ENCODE measurements at regions not wholly inside any gene's neighbourhood (a gene's known extent, or its start where the extent isn't known, plus 50 kb on each side); places are given as distances from the start of the nearest gene placed in this dataset.

DNA sequence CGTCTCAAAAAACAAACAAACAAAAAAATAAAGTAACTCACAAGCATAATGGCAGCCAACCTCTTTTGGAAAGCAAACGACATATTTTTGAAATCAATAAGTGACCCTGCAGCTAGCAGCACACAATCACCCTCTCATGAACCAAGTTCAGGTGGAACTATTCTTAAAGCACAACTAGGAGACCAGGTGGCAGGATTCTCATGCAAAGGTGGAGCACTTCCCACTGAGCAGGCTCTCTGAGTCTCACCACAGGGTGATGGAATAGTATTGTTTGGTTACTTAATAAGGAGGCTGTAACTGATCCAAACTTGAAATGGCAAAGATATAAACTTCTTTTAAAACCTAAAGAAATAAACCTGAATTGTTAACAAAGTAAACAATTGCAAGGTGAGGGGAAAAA lies 1293.1 kb downstream of the PCDH19 start (continued):
- TF ChIP-seq EZH2phosphoT487 (IDR thresholded peaks at IDR 0.05; ENCODE audit: unreplicated experiment) (no peak), ZNF114 (CRISPR knock-in tag; IDR thresholded peaks at IDR 0.05) (no peak)
- TF ChIP-seq, protein P1, sequence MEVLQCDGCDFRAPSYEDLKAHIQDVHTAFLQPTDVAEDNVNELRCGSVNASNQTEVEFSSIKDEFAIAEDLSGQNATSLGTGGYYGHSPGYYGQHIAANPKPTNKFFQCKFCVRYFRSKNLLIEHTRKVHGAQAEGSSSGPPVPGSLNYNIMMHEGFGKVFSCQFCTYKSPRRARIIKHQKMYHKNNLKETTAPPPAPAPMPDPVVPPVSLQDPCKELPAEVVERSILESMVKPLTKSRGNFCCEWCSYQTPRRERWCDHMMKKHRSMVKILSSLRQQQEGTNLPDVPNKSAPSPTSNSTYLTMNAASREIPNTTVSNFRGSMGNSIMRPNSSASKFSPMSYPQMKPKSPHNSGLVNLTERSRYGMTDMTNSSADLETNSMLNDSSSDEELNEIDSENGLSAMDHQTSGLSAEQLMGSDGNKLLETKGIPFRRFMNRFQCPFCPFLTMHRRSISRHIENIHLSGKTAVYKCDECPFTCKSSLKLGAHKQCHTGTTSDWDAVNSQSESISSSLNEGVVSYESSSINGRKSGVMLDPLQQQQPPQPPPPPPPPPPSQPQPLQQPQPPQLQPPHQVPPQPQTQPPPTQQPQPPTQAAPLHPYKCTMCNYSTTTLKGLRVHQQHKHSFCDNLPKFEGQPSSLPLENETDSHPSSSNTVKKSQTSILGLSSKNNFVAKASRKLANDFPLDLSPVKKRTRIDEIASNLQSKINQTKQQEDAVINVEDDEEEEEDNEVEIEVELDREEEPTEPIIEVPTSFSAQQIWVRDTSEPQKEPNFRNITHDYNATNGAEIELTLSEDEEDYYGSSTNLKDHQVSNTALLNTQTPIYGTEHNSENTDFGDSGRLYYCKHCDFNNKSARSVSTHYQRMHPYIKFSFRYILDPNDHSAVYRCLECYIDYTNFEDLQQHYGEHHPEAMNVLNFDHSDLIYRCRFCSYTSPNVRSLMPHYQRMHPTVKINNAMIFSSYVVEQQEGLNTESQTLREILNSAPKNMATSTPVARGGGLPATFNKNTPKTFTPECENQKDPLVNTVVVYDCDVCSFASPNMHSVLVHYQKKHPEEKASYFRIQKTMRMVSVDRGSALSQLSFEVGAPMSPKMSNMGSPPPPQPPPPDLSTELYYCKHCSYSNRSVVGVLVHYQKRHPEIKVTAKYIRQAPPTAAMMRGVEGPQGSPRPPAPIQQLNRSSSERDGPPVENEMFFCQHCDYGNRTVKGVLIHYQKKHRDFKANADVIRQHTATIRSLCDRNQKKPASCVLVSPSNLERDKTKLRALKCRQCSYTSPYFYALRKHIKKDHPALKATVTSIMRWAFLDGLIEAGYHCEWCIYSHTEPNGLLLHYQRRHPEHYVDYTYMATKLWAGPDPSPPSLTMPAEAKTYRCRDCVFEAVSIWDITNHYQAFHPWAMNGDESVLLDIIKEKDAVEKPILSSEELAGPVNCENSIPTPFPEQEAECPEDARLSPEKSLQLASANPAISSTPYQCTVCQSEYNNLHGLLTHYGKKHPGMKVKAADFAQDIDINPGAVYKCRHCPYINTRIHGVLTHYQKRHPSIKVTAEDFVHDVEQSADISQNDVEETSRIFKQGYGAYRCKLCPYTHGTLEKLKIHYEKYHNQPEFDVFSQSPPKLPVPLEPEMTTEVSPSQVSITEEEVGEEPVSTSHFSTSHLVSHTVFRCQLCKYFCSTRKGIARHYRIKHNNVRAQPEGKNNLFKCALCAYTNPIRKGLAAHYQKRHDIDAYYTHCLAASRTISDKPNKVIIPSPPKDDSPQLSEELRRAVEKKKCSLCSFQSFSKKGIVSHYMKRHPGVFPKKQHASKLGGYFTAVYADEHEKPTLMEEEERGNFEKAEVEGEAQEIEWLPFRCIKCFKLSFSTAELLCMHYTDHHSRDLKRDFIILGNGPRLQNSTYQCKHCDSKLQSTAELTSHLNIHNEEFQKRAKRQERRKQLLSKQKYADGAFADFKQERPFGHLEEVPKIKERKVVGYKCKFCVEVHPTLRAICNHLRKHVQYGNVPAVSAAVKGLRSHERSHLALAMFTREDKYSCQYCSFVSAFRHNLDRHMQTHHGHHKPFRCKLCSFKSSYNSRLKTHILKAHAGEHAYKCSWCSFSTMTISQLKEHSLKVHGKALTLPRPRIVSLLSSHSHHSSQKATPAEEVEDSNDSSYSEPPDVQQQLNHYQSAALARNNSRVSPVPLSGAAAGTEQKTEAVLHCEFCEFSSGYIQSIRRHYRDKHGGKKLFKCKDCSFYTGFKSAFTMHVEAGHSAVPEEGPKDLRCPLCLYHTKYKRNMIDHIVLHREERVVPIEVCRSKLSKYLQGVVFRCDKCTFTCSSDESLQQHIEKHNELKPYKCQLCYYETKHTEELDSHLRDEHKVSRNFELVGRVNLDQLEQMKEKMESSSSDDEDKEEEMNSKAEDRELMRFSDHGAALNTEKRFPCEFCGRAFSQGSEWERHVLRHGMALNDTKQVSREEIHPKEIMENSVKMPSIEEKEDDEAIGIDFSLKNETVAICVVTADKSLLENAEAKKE (CRISPR knock-in tag; IDR thresholded peaks at IDR 0.05) = no peak

DNA sequence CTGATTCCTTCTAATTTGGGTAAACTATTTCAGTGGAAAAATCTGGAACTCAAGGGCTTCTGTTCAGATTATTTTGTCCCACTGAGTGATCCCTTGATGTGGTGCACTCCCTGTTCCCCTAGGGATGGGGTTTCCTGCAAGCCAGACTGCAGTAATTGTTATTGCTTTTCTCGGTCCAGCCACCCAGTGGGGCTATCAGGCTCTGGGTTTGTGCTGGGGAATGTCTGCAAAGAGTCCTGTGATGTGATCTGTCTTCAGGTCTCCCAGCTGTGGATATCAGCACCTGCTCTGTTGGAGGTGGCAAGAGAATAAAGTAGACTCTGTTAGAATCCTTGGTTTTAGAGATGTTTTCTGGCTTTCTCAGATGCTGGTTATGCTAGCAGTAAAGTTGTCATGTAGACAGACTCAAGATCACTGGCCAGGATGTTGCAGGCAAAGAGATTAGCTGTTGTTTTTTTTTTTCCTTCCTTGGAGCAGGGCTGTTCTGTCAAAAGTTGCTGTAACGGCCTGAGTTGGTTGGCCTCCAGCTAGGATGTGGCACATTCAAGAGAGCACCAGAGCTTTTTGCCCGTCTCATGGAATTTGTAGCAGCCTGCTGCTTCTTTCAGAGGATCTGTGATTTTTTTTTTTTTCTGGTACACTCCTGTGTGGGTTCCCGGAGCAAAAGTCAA lies 1314.0 kb downstream of the PCDH19 start:
- Mint-ChIP-seq H3K27me3 (ENCODE audit: insufficient read depth, low read depth, poor library complexity) (no peaks in the 10 kb centered on the region), H3K9me3 (0 out of 3 replicates have a peak, but pooled peaks cover 3% of the 10 kb centered on the region), H3K4me1 (no peaks in the 10 kb centered on the region), H3K36me3 (ENCODE audit: low read depth) (no peaks in the 10 kb centered on the region), H3K4me3 (no peak overlapping the region), H3K27ac (no peak overlapping the region)
- H3K4me3 ChIP-seq = no peak overlapping the region
- no peaks in the 10 kb centered on the region for H3K36me3 ChIP-seq (ENCODE audit: insufficient read depth)
- no peaks in the 10 kb centered on the region for H3K79me2 ChIP-seq (replicated peaks; ENCODE audit: insufficient read depth)
- H4K20me1 ChIP-seq (replicated peaks; ENCODE audit: insufficient read depth) = no peaks in the 10 kb centered on the region
- H3K9me2 ChIP-seq (ENCODE audit: insufficient read depth) = no peaks in the 10 kb centered on the region
- peak; percentile 40; the same call in 2 of the 3 replicates for ATAC-seq
- no peaks in the 10 kb centered on the region for H3F3A ChIP-seq (replicated peaks; ENCODE audit: low read depth)
- TF ChIP-seq ETS1 (IDR thresholded peaks at IDR 0.05) (no peak), ZNF114 (CRISPR knock-in tag; IDR thresholded peaks at IDR 0.05) (no peak), EZH2phosphoT487 (IDR thresholded peaks at IDR 0.05; ENCODE audit: unreplicated experiment) (no peak), CREB1 (CRISPR knock-in tag; IDR thresholded peaks at IDR 0.05; ENCODE audit: low read depth) (no peak), POLR2AphosphoS5 (IDR thresholded peaks at IDR 0.05; ENCODE audit: low read depth) (no peak), REST (IDR thresholded peaks at IDR 0.05; ENCODE audit: unreplicated experiment) (no peak)
- TF ChIP-seq, protein P2, sequence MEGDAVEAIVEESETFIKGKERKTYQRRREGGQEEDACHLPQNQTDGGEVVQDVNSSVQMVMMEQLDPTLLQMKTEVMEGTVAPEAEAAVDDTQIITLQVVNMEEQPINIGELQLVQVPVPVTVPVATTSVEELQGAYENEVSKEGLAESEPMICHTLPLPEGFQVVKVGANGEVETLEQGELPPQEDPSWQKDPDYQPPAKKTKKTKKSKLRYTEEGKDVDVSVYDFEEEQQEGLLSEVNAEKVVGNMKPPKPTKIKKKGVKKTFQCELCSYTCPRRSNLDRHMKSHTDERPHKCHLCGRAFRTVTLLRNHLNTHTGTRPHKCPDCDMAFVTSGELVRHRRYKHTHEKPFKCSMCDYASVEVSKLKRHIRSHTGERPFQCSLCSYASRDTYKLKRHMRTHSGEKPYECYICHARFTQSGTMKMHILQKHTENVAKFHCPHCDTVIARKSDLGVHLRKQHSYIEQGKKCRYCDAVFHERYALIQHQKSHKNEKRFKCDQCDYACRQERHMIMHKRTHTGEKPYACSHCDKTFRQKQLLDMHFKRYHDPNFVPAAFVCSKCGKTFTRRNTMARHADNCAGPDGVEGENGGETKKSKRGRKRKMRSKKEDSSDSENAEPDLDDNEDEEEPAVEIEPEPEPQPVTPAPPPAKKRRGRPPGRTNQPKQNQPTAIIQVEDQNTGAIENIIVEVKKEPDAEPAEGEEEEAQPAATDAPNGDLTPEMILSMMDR (conservative IDR thresholded peaks at IDR 0.05; ENCODE audit: low read depth in 2 of 2) = peak in 1 of 2 experiments; percentile 18; a peak in 1 of 4 replicates
- H2AFZ ChIP-seq = no peak overlapping the region
- no peaks in the 10 kb centered on the region for H3K4me1 ChIP-seq (ENCODE audit: insufficient read depth)
- peak; percentile 16 for DNase-seq (ENCODE audit: low spot score)
- no peak overlapping the region for H3K4me2 ChIP-seq
- H3K27ac ChIP-seq (ENCODE audit: low read depth) = no peak overlapping the region
- no peaks in the 10 kb centered on the region for H3K27me3 ChIP-seq (ENCODE audit: insufficient read depth)

Data from GM23338 (cell line).